ENCODE measurements at regions not wholly inside any gene's neighbourhood (a gene's known extent, or its start where the extent isn't known, plus 50 kb on each side); places are given as distances from the start of the nearest gene placed in this dataset.

DNA sequence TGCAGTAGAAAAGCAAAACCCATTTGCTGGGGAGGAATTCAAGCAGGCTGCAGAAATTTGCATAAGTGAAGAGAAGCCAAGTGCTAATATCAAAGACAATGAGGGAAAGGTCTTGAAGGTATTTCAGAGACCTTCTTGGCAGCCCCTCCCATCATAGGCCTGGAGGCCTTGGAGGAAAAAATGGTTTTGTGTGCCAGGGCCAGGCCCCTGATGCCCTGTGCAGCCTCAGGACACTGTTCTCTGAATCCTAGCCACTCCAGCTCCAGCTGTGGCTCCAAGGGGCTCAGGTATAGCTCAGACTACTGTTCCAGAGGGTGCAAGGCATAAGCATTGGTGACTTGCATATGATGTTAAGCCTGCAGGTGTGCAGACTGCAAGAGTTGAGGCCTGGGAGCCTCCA, 463.2 kb upstream of the ATXN8OS start:
- TF ChIP-seq ZFP3 (CRISPR knock-in tag; IDR thresholded peaks at IDR 0.05) (no peak), ESRRG (CRISPR knock-in tag; IDR thresholded peaks at IDR 0.05) (no peak), SNAI2 (CRISPR knock-in tag; IDR thresholded peaks at IDR 0.05) (no peak)
- ATAC-seq = no peak

DNA sequence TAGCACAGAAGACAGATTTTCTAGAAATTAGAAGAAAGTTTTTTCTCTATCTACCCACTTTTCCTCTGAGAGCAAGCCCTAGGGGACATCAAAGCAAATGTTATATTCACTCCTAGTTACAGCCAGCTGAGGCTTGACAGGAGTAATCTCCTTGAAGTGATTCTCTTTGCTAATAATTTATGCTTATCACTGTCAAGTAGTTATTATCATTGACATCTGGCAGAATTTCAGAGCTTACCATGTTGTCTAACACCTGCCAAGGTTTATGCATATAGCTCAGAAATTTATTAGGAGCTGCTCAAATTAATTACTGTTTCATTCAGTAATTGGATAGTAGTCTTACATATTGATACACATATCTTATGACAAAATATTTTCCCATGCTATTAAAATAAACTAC, 465.9 kb upstream of the ATXN8OS start:
- ATAC-seq = no peak
- no peak for TF ChIP-seq BACH2 (CRISPR knock-in tag; IDR thresholded peaks at IDR 0.05; ENCODE audit: borderline replicate concordance)
- TF ChIP-seq PATZ1 (CRISPR knock-in tag; IDR thresholded peaks at IDR 0.05; ENCODE audit: borderline replicate concordance) = no peak
- no peak for TF ChIP-seq SNAI2 (CRISPR knock-in tag; IDR thresholded peaks at IDR 0.05)
- TF ChIP-seq, protein P1, sequence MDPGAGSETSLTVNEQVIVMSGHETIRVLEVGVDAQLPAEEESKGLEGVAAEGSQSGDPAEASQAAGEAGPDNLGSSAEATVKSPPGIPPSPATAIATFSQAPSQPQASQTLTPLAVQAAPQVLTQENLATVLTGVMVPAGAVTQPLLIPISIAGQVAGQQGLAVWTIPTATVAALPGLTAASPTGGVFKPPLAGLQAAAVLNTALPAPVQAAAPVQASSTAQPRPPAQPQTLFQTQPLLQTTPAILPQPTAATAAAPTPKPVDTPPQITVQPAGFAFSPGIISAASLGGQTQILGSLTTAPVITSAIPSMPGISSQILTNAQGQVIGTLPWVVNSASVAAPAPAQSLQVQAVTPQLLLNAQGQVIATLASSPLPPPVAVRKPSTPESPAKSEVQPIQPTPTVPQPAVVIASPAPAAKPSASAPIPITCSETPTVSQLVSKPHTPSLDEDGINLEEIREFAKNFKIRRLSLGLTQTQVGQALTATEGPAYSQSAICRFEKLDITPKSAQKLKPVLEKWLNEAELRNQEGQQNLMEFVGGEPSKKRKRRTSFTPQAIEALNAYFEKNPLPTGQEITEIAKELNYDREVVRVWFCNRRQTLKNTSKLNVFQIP (CRISPR knock-in tag; IDR thresholded peaks at IDR 0.05; ENCODE audit: borderline replicate concordance, low read depth) = no peak
- TF ChIP-seq TOX (CRISPR knock-in tag; IDR thresholded peaks at IDR 0.05; ENCODE audit: borderline replicate concordance) = no peak
- TF ChIP-seq ZNF565 (CRISPR knock-in tag; conservative IDR thresholded peaks at IDR 0.05; ENCODE audit: low read depth) = no peak
- no peak for TF ChIP-seq ZC3H10 (CRISPR knock-in tag; IDR thresholded peaks at IDR 0.05)
- no peak for TF ChIP-seq TCF4 (CRISPR knock-in tag; IDR thresholded peaks at IDR 0.05; ENCODE audit: borderline replicate concordance)
- no peak for TF ChIP-seq ESRRG (CRISPR knock-in tag; IDR thresholded peaks at IDR 0.05)
- TF ChIP-seq ARNTL (CRISPR knock-in tag; IDR thresholded peaks at IDR 0.05; ENCODE audit: borderline replicate concordance, low read depth) = no peak
- no peak for TF ChIP-seq ZFP30 (CRISPR knock-in tag; IDR thresholded peaks at IDR 0.05)
- TF ChIP-seq, protein P2, sequence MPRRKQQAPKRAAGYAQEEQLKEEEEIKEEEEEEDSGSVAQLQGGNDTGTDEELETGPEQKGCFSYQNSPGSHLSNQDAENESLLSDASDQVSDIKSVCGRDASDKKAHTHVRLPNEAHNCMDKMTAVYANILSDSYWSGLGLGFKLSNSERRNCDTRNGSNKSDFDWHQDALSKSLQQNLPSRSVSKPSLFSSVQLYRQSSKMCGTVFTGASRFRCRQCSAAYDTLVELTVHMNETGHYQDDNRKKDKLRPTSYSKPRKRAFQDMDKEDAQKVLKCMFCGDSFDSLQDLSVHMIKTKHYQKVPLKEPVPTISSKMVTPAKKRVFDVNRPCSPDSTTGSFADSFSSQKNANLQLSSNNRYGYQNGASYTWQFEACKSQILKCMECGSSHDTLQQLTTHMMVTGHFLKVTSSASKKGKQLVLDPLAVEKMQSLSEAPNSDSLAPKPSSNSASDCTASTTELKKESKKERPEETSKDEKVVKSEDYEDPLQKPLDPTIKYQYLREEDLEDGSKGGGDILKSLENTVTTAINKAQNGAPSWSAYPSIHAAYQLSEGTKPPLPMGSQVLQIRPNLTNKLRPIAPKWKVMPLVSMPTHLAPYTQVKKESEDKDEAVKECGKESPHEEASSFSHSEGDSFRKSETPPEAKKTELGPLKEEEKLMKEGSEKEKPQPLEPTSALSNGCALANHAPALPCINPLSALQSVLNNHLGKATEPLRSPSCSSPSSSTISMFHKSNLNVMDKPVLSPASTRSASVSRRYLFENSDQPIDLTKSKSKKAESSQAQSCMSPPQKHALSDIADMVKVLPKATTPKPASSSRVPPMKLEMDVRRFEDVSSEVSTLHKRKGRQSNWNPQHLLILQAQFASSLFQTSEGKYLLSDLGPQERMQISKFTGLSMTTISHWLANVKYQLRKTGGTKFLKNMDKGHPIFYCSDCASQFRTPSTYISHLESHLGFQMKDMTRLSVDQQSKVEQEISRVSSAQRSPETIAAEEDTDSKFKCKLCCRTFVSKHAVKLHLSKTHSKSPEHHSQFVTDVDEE (CRISPR knock-in tag; IDR thresholded peaks at IDR 0.05) = no peak
- TF ChIP-seq ZNF8 (CRISPR knock-in tag; IDR thresholded peaks at IDR 0.05) = no peak
- TF ChIP-seq OSR1 (CRISPR knock-in tag; IDR thresholded peaks at IDR 0.05) = no peak
- no peak for TF ChIP-seq ZNF70 (CRISPR knock-in tag; IDR thresholded peaks at IDR 0.05)
- TF ChIP-seq CREB5 (CRISPR knock-in tag; IDR thresholded peaks at IDR 0.05; ENCODE audit: low read depth) = no peak

DNA sequence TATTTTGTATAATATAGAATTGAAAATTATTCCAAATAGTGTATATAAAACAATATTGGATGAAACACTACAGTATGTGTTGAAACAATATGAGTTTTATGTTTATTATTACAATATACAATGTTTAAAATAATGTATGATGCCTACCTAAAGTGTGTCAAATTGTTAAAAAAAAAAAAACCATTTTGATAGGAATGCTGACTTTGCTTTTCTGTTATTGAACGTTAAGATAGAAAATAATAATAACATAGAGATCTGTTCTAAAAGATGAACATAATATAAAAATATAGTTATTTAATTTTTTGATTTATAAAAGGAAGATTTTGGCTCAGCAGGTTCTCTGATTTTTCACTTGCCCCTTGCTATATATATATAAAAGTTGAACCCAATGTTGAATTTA, 474.6 kb upstream of the ATXN8OS start:
- ATAC-seq = no peak
- TF ChIP-seq SNAI2 (CRISPR knock-in tag; IDR thresholded peaks at IDR 0.05) = no peak
- no peak for TF ChIP-seq ZFP3 (CRISPR knock-in tag; IDR thresholded peaks at IDR 0.05)
- TF ChIP-seq ZFP30 (CRISPR knock-in tag; IDR thresholded peaks at IDR 0.05) = no peak
- TF ChIP-seq CSRNP3 (CRISPR knock-in tag; IDR thresholded peaks at IDR 0.05) = no peak
- TF ChIP-seq GLIS3 (CRISPR knock-in tag; IDR thresholded peaks at IDR 0.05) = no peak
- TF ChIP-seq ISL1 (CRISPR knock-in tag; IDR thresholded peaks at IDR 0.05) = no peak
- no peak for TF ChIP-seq ZNF565 (CRISPR knock-in tag; conservative IDR thresholded peaks at IDR 0.05; ENCODE audit: low read depth)
- no peak for TF ChIP-seq CREB5 (CRISPR knock-in tag; IDR thresholded peaks at IDR 0.05; ENCODE audit: low read depth)
- TF ChIP-seq PPARA (CRISPR knock-in tag; IDR thresholded peaks at IDR 0.05; ENCODE audit: borderline replicate concordance) = no peak
- TF ChIP-seq ZC3H10 (CRISPR knock-in tag; IDR thresholded peaks at IDR 0.05) = no peak
- no peak for TF ChIP-seq CSDC2 (CRISPR knock-in tag; IDR thresholded peaks at IDR 0.05)
- TF ChIP-seq, protein P2 (CRISPR knock-in tag; IDR thresholded peaks at IDR 0.05) = no peak
